HG03066 (cell line): ENCODE measurements at regions not wholly inside any gene's neighbourhood (a gene's known extent, or its start where the extent isn't known, plus 50 kb on each side); places are given as distances from the start of the nearest gene placed in this dataset.
"Not testable (repeated sequence)": the region's sequence is repeated elsewhere in the genome, so short reads cannot be mapped to it uniquely, and the experiment has no call there.

Source experiments
- ATAC-seq: cut with Tn5 transposase; IDR thresholded peaks from one replicate; pipeline ENCODE4 v1.9.1; 2021; ENCODE audit warnings: low read depth; ENCODE audit not compliant: unreplicated experiment

- ATAC-seq, result no peak
These were observed 767.4 kb upstream of the CDH10 start for GRCh38 chr5:25412116-25412661.

GRCh38 chr5:25407365-25407764 lies 762.6 kb upstream of the CDH10 start:
- not testable (repeated sequence) for ATAC-seq

- no peak for ATAC-seq
These were observed 761.1 kb upstream of the CDH10 start for GRCh38 chr5:25405850-25406249.

GRCh38 chr5:25399878-25400480 lies 755.2 kb upstream of the CDH10 start:
- ATAC-seq, result no peak

- no peak for ATAC-seq
These were observed 749.2 kb upstream of the CDH10 start for GRCh38 chr5:25393957-25394356.

GRCh38 chr5:25393256-25393655 lies 748.5 kb upstream of the CDH10 start:
- ATAC-seq, result no peak

- ATAC-seq, result no peak
These were observed 743.2 kb upstream of the CDH10 start for GRCh38 chr5:25387953-25388352.

GRCh38 chr5:25362799-25363198 lies 718.0 kb upstream of the CDH10 start:
- ATAC-seq, result no peak

- no peak for ATAC-seq
These were observed 714.1 kb upstream of the CDH10 start for GRCh38 chr5:25358919-25359318.

- ATAC-seq, result no peak
These were observed 712.8 kb upstream of the CDH10 start for GRCh38 chr5:25357605-25358004.

GRCh38 chr5:25349746-25350145 lies 705.0 kb upstream of the CDH10 start:
- ATAC-seq, result no peak

- ATAC-seq, result no peak
These were observed 700.5 kb upstream of the CDH10 start for GRCh38 chr5:25345240-25345771.

GRCh38 chr5:25339541-25339940 lies 694.8 kb upstream of the CDH10 start:
- ATAC-seq, result no peak

- no peak for ATAC-seq
These were observed 689.6 kb upstream of the CDH10 start for GRCh38 chr5:25334350-25334749.

GRCh38 chr5:25330721-25331120 lies 685.9 kb upstream of the CDH10 start:
- no peak for ATAC-seq

GRCh38 chr5:25327172-25327571 lies 682.4 kb upstream of the CDH10 start:
- ATAC-seq, result no peak

- no peak for ATAC-seq
These were observed 657.1 kb upstream of the CDH10 start for GRCh38 chr5:25301836-25302235.

- no peak for ATAC-seq
These were observed 650.3 kb upstream of the CDH10 start for GRCh38 chr5:25295067-25295466.

- ATAC-seq, result not testable (repeated sequence)
These were observed 645.0 kb upstream of the CDH10 start for GRCh38 chr5:25289766-25290165.

- no peak for ATAC-seq
These were observed 641.5 kb upstream of the CDH10 start for GRCh38 chr5:25286319-25286718.

GRCh38 chr5:25285136-25285535 lies 640.4 kb upstream of the CDH10 start:
- ATAC-seq, result no peak

GRCh38 chr5:25263507-25263906 lies 618.7 kb upstream of the CDH10 start:
- ATAC-seq, result not testable (repeated sequence)
